PFSK-1 (cell line): ENCODE measurements at regions not wholly inside any gene's neighbourhood (a gene's known extent, or its start where the extent isn't known, plus 50 kb on each side); places are given as distances from the start of the nearest gene placed in this dataset.

Experiments
- POLR2AphosphoS5 ChIP-seq: IDR thresholded peaks from 2 replicates; pipeline ENCODE4 v1.6.1; 2012; ENCODE audit warnings: low read depth, mild to moderate bottlenecking, control low read depth, low read length, moderate library complexity
- SIN3A ChIP-seq: IDR thresholded peaks from 2 replicates; pipeline ENCODE4 v1.6.1; 2012; ENCODE audit warnings: mild to moderate bottlenecking, low read length, moderate library complexity, borderline replicate concordance; ENCODE audit not compliant: insufficient read depth
- TF ChIP-seq, protein P1 (sequence below), 2 experiments: IDR thresholded peaks; 2 replicates each; pipeline versions ENCODE4 v1.6.1 to v1.8.0; 2011 to 2012; ENCODE audit warnings: low read depth in 2 of 2, low read length in 2 of 2, control low read depth in 1 of 2, inconsistent platforms in 1 of 2, mild to moderate bottlenecking in 1 of 2, moderate library complexity in 1 of 2; ENCODE audit not compliant: insufficient read depth in 1 of 2

GRCh38 chr16:80074329-80074728 is 466.5 kb upstream of the DYNLRB2 start:
- TF ChIP-seq POLR2AphosphoS5 (no peak), SIN3A (no peak)
- TF ChIP-seq, protein P1, sequence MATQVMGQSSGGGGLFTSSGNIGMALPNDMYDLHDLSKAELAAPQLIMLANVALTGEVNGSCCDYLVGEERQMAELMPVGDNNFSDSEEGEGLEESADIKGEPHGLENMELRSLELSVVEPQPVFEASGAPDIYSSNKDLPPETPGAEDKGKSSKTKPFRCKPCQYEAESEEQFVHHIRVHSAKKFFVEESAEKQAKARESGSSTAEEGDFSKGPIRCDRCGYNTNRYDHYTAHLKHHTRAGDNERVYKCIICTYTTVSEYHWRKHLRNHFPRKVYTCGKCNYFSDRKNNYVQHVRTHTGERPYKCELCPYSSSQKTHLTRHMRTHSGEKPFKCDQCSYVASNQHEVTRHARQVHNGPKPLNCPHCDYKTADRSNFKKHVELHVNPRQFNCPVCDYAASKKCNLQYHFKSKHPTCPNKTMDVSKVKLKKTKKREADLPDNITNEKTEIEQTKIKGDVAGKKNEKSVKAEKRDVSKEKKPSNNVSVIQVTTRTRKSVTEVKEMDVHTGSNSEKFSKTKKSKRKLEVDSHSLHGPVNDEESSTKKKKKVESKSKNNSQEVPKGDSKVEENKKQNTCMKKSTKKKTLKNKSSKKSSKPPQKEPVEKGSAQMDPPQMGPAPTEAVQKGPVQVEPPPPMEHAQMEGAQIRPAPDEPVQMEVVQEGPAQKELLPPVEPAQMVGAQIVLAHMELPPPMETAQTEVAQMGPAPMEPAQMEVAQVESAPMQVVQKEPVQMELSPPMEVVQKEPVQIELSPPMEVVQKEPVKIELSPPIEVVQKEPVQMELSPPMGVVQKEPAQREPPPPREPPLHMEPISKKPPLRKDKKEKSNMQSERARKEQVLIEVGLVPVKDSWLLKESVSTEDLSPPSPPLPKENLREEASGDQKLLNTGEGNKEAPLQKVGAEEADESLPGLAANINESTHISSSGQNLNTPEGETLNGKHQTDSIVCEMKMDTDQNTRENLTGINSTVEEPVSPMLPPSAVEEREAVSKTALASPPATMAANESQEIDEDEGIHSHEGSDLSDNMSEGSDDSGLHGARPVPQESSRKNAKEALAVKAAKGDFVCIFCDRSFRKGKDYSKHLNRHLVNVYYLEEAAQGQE (IDR thresholded peaks at IDR 0.05; ENCODE audit: insufficient read depth in 1 of 2, low read depth in 2 of 2, low read length in 2 of 2): no peak
